HFFc6 (cell line): ENCODE measurements at regions not wholly inside any gene's neighbourhood (a gene's known extent, or its start where the extent isn't known, plus 50 kb on each side); places are given as distances from the start of the nearest gene placed in this dataset.
"Not testable (repeated sequence)": the region's sequence is repeated elsewhere in the genome, so short reads cannot be mapped to it uniquely, and the experiment has no call there.

Experiments used
- DNase-seq: peaks from one replicate; pipeline ENCODE4 v3.0.0-alpha.2; 2018
- H3K27ac Mint-ChIP-seq: 2 replicates; pipeline ENCODE4 v1.8.0; 2020; ENCODE audit warnings: mild to moderate bottlenecking, mixed read lengths
- H3K27me3 Mint-ChIP-seq: 2 replicates; pipeline ENCODE4 v1.8.0; 2021; ENCODE audit warnings: mild to moderate bottlenecking, moderate library complexity, mixed read lengths; ENCODE audit not compliant: insufficient read depth
- H3K36me3 Mint-ChIP-seq: 2 replicates; pipeline ENCODE4 v1.8.0; 2021; ENCODE audit warnings: low read depth, mixed read lengths
- H3K4me1 Mint-ChIP-seq: 2 replicates; pipeline ENCODE4 v1.8.0; 2020; ENCODE audit warnings: low read depth, mixed read lengths
- H3K4me3 Mint-ChIP-seq: 2 replicates; pipeline ENCODE4 v1.8.0; 2020; ENCODE audit warnings: mild to moderate bottlenecking, moderate library complexity, mixed read lengths
- H3K9me3 Mint-ChIP-seq: 2 replicates; pipeline ENCODE4 v1.8.0; 2020; ENCODE audit warnings: mild to moderate bottlenecking, mixed read lengths
- TF ChIP-seq, protein P1 (sequence below): fragments of 200-600 bp; sonication (generic); IDR thresholded peaks from 2 replicates; pipeline ENCODE4 v1.5.0; 2021; ENCODE audit warnings: antibody characterized with exemption, mild to moderate bottlenecking

DNA sequence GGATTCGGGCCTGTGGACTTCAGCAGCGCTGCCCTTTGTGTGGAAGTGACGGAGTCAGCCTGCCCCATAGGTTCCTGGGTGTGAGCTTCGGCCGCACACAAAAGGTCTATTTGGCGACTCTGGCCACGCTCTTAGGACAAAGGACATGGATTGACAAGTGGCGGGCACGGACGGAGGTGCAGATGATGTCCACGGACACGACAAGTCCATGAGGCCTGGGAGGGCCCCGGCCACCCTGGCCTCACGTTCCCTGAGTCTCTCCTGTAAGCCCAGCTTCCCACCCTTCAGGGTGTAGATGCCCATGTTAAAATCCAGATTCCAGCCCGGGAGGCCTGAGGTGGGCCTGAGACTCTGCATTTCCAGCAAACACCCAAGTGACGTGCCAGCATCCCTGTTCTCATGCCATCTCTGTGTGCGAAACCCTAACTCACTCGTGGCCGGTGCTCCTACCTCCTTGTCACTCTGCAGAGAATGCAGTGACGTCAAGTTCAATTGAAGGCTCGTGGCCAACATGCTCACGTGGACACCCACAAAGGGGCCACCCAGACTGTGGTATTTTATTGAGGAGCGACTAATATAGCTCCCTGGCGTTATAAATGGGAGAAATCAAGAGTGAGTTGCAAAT is 111.7 kb downstream of the RTP5 start:
- Mint-ChIP-seq H3K4me3 (no peak overlapping the region), H3K27ac (no peak overlapping the region), H3K36me3 (no peaks in the 10 kb centered on the region), H3K9me3 (no peaks in the 10 kb centered on the region), H3K27me3 (peaks cover 17% of the 10 kb centered on the region), H3K4me1 (no peaks in the 10 kb centered on the region)
- TF ChIP-seq, protein P1, sequence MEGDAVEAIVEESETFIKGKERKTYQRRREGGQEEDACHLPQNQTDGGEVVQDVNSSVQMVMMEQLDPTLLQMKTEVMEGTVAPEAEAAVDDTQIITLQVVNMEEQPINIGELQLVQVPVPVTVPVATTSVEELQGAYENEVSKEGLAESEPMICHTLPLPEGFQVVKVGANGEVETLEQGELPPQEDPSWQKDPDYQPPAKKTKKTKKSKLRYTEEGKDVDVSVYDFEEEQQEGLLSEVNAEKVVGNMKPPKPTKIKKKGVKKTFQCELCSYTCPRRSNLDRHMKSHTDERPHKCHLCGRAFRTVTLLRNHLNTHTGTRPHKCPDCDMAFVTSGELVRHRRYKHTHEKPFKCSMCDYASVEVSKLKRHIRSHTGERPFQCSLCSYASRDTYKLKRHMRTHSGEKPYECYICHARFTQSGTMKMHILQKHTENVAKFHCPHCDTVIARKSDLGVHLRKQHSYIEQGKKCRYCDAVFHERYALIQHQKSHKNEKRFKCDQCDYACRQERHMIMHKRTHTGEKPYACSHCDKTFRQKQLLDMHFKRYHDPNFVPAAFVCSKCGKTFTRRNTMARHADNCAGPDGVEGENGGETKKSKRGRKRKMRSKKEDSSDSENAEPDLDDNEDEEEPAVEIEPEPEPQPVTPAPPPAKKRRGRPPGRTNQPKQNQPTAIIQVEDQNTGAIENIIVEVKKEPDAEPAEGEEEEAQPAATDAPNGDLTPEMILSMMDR = no peak
- no peak for DNase-seq

- no peak for DNase-seq
- Mint-ChIP-seq H3K9me3 (peaks cover 10% of the 10 kb centered on the region), H3K27me3 (peaks cover 18% of the 10 kb centered on the region), H3K4me3 (no peak overlapping the region), H3K4me1 (no peaks in the 10 kb centered on the region), H3K36me3 (peaks cover 7% of the 10 kb centered on the region), H3K27ac (no peak overlapping the region)
- TF ChIP-seq, protein P1 = no peak
Observed at GRCh38 chr2:241982706-241983570, 113.4 kb downstream of the RTP5 start.

- Mint-ChIP-seq H3K27ac (no peak overlapping the region), H3K4me1 (no peaks in the 10 kb centered on the region), H3K9me3 (peaks cover 17% of the 10 kb centered on the region), H3K4me3 (no peak overlapping the region), H3K36me3 (peaks cover 7% of the 10 kb centered on the region), H3K27me3 (peaks cover 20% of the 10 kb centered on the region)
- TF ChIP-seq, protein P1 = no peak
- DNase-seq = no peak
Observed at GRCh38 chr2:241983571-241984270, 114.2 kb downstream of the RTP5 start.

- peaks cover 17% of the 10 kb centered on the region for H3K9me3 Mint-ChIP-seq
- TF ChIP-seq, protein P1 = no peak
- H3K4me1 Mint-ChIP-seq = no peaks in the 10 kb centered on the region
- no peak overlapping the region for H3K4me3 Mint-ChIP-seq
- H3K36me3 Mint-ChIP-seq = peaks cover 7% of the 10 kb centered on the region
- H3K27me3 Mint-ChIP-seq = peaks cover 20% of the 10 kb centered on the region
- H3K27ac Mint-ChIP-seq = no peak overlapping the region
- DNase-seq = no peak
Observed at GRCh38 chr2:241984271-241984655, 114.7 kb downstream of the RTP5 start.

GRCh38 chr2:241984658-241985057 is 115.1 kb downstream of the RTP5 start:
- Mint-ChIP-seq H3K36me3 (peaks cover 7% of the 10 kb centered on the region), H3K27me3 (peaks cover 20% of the 10 kb centered on the region)

GRCh38 chr2:241985161-241985985 is 115.8 kb downstream of the RTP5 start:
- peaks cover 27% of the 10 kb centered on the region for H3K9me3 Mint-ChIP-seq
- H3K4me3 Mint-ChIP-seq, DNase-seq, H3K4me1 Mint-ChIP-seq, H3K27ac Mint-ChIP-seq, H3K36me3 Mint-ChIP-seq: not testable (repeated sequence)
- peaks cover 20% of the 10 kb centered on the region for H3K27me3 Mint-ChIP-seq

More at GRCh38 chr2:241984658-241985057, 115.1 kb downstream of the RTP5 start:
- Mint-ChIP-seq H3K9me3 (peaks cover 20% of the 10 kb centered on the region), H3K27ac (no peak overlapping the region), H3K4me1 (no peaks in the 10 kb centered on the region), H3K4me3 (no peak overlapping the region)
- DNase-seq = no peak
- TF ChIP-seq, protein P1 = no peak
